Smooth muscle cell (in vitro differentiated cells): ENCODE measurements at regions not wholly inside any gene's neighbourhood (a gene's known extent, or its start where the extent isn't known, plus 50 kb on each side); places are given as distances from the start of the nearest gene placed in this dataset.

ENCODE experiments used
- DNase-seq: peaks from one replicate; lab custom pipeline; 2025; ENCODE audit not compliant: unreplicated experiment; lab: John Stamatoyannopoulos, UW
- H2AFZ ChIP-seq: fragments of 200-600 bp; sonication (generic); 2 replicates; pipeline ENCODE4 v1.6.0; 2016; ENCODE audit warnings: antibody characterized with exemption, low read depth, mild to moderate bottlenecking
- H3F3A ChIP-seq: fragments of 200-600 bp; sonication (generic); 2 replicates; pipeline ENCODE4 v1.6.0; 2017; ENCODE audit warnings: antibody characterized with exemption, low read depth
- H3K27ac ChIP-seq: fragments of 200-600 bp; sonication (generic); 2 replicates; pipeline ENCODE4 v1.5.1; 2016; ENCODE audit warnings: low read depth, mild to moderate bottlenecking
- H3K27me3 ChIP-seq: fragments of 200-600 bp; sonication (generic); 2 replicates; pipeline ENCODE4 v1.6.1; 2016; ENCODE audit warnings: low read depth, mild to moderate bottlenecking
- H3K36me3 ChIP-seq: fragments of 200-600 bp; sonication (generic); 2 replicates; pipeline ENCODE4 v1.5.1; 2016; ENCODE audit warnings: low read depth
- H3K4me1 ChIP-seq: fragments of 200-600 bp; sonication (generic); 2 replicates; pipeline ENCODE4 v1.5.1; 2016; ENCODE audit warnings: low read depth
- H3K4me2 ChIP-seq: fragments of 200-600 bp; sonication (generic); 2 replicates; pipeline ENCODE4 v1.6.0; 2016; ENCODE audit warnings: mild to moderate bottlenecking
- H3K4me3 ChIP-seq: fragments of 200-600 bp; sonication (generic); 2 replicates; pipeline ENCODE4 v1.5.1; 2016; ENCODE audit warnings: mild to moderate bottlenecking
- H3K79me2 ChIP-seq: fragments of 200-600 bp; sonication (generic); 2 replicates; pipeline ENCODE4 v1.6.0; 2016; ENCODE audit warnings: low read depth, mild to moderate bottlenecking
- H3K9ac ChIP-seq: fragments of 200-600 bp; sonication (generic); 2 replicates; pipeline ENCODE4 v1.6.0; 2016; ENCODE audit warnings: low read depth
- H3K9me3 ChIP-seq: fragments of 200-600 bp; sonication (generic); replicated peaks from 2 replicates; pipeline ENCODE4 v1.5.1; 2016; ENCODE audit warnings: low read depth
- H4K20me1 ChIP-seq: fragments of 200-600 bp; sonication (generic); 2 replicates; pipeline ENCODE4 v1.6.0; 2016; ENCODE audit warnings: low read depth
- CTCF ChIP-seq: fragments of 200-600 bp; sonication (generic); IDR thresholded peaks from 2 replicates; pipeline ENCODE4 v1.5.1; 2017; ENCODE audit warnings: borderline replicate concordance, mild to moderate bottlenecking, antibody characterized with exemption; ENCODE audit not compliant: insufficient read depth, poor library complexity, severe bottlenecking
- WGBS: methylation state at CpG from one replicate; pipeline ENCODE4 v1.1.7; 2016; ENCODE audit warnings: low lambda C conversion rate; 5-methylcytosine and 5-hydroxymethylcytosine counted together

- H3K36me3 ChIP-seq, result no peaks in the 10 kb centered on the region
- no peaks in the 10 kb centered on the region for H3F3A ChIP-seq
- H3K4me3 ChIP-seq, result no peak overlapping the region
- no peaks in the 10 kb centered on the region for H3K9me3 ChIP-seq
- no peaks in the 10 kb centered on the region for H3K4me1 ChIP-seq
- DNase-seq, result no peak
- H3K27ac ChIP-seq, result no peak overlapping the region
- no peak overlapping the region for H3K9ac ChIP-seq
- 73% methylated on average over 1 of the region's 1 CpG for WGBS
- no peaks in the 10 kb centered on the region for H4K20me1 ChIP-seq
- no peak for TF ChIP-seq CTCF
- H3K4me2 ChIP-seq, result no peak overlapping the region
- H3K27me3 ChIP-seq, result no peaks in the 10 kb centered on the region
- no peaks in the 10 kb centered on the region for H3K79me2 ChIP-seq
- no peak overlapping the region for H2AFZ ChIP-seq
Observed at GRCh38 chr10:65149878-65150277, 1628.7 kb downstream of the REEP3 start.

- no peaks in the 10 kb centered on the region for H3K36me3 ChIP-seq
- DNase-seq, result no peak
- H3F3A ChIP-seq, result no peaks in the 10 kb centered on the region
- no peaks in the 10 kb centered on the region for H3K9me3 ChIP-seq
- TF ChIP-seq CTCF, result no peak
- no peaks in the 10 kb centered on the region for H3K27me3 ChIP-seq
- H4K20me1 ChIP-seq, result no peaks in the 10 kb centered on the region
- H3K9ac ChIP-seq, result no peak overlapping the region
- WGBS, result 99% methylated on average over 4 of the region's 4 CpGs
- H3K4me3 ChIP-seq, result no peak overlapping the region
- H3K4me2 ChIP-seq, result no peak overlapping the region
- H3K79me2 ChIP-seq, result no peaks in the 10 kb centered on the region
- H3K27ac ChIP-seq, result no peak overlapping the region
- H2AFZ ChIP-seq, result no peak overlapping the region
- H3K4me1 ChIP-seq, result no peaks in the 10 kb centered on the region
Observed at GRCh38 chr10:65166272-65166671, 1645.1 kb downstream of the REEP3 start.

- Histone ChIP-seq H3K79me2 (no peaks in the 10 kb centered on the region), H3K4me2 (no peak overlapping the region), H3K9ac (no peak overlapping the region), H4K20me1 (no peaks in the 10 kb centered on the region), H3K27me3 (no peaks in the 10 kb centered on the region), H3K4me1 (no peaks in the 10 kb centered on the region), H3K27ac (no peak overlapping the region), H3K4me3 (no peak overlapping the region), H3F3A (no peaks in the 10 kb centered on the region), H2AFZ (no peak overlapping the region), H3K9me3 (no peaks in the 10 kb centered on the region), H3K36me3 (no peaks in the 10 kb centered on the region)
- 87% methylated on average over 2 of the region's 2 CpGs for WGBS
- no peak for TF ChIP-seq CTCF
- DNase-seq, result no peak
Observed at GRCh38 chr10:65172249-65172648, 1651.0 kb downstream of the REEP3 start.

- no peak for DNase-seq
- peaks cover 6% of the 10 kb centered on the region for H3K9me3 ChIP-seq
Observed at GRCh38 chr10:65176994-65177393, 1655.8 kb downstream of the REEP3 start.

More at GRCh38 chr10:65176994-65177393, 1655.8 kb downstream of the REEP3 start:
- H3K4me1 ChIP-seq, result no peaks in the 10 kb centered on the region
- no peaks in the 10 kb centered on the region for H3K36me3 ChIP-seq
- H4K20me1 ChIP-seq, result no peaks in the 10 kb centered on the region
- H3F3A ChIP-seq, result no peaks in the 10 kb centered on the region
- no peak overlapping the region for H3K27ac ChIP-seq
- H3K4me3 ChIP-seq, result no peak overlapping the region
- WGBS, result 98% methylated on average over 7 of the region's 7 CpGs
- H3K9ac ChIP-seq, result no peak overlapping the region
- TF ChIP-seq CTCF, result no peak
- no peak overlapping the region for H2AFZ ChIP-seq
- H3K4me2 ChIP-seq, result no peak overlapping the region
- no peaks in the 10 kb centered on the region for H3K79me2 ChIP-seq
- no peaks in the 10 kb centered on the region for H3K27me3 ChIP-seq
